H9 (cell line): ENCODE measurements at regions not wholly inside any gene's neighbourhood (a gene's known extent, or its start where the extent isn't known, plus 50 kb on each side); places are given as distances from the start of the nearest gene placed in this dataset.

Experiments
- DNase-seq: peaks from one replicate; pipeline ENCODE4 v3.0.0-alpha.2; 2017
- H2AFZ ChIP-seq: one replicate; pipeline ENCODE4 v1.6.1; 2013; ENCODE audit warnings: mild to moderate bottlenecking, low read length, control low read depth, moderate library complexity
- H2AK5ac ChIP-seq: 2 replicates; pipeline ENCODE4 v1.6.1; 2013; ENCODE audit warnings: low read length, control low read depth, mixed read lengths; ENCODE audit not compliant: insufficient read length
- H2BK120ac ChIP-seq: one replicate; pipeline ENCODE4 v1.6.1; 2013; ENCODE audit warnings: low read depth, mild to moderate bottlenecking, low read length, control low read depth, inconsistent platforms; ENCODE audit not compliant: poor library complexity, severe bottlenecking
- H2BK12ac ChIP-seq: 2 replicates; pipeline ENCODE4 v1.6.1; 2013; ENCODE audit warnings: low read length, control low read depth, mixed read lengths, low read depth; ENCODE audit not compliant: insufficient read length
- H2BK15ac ChIP-seq: 2 replicates; pipeline ENCODE4 v1.6.1; 2013; ENCODE audit warnings: low read depth, low read length, control low read depth
- H2BK20ac ChIP-seq: one replicate; pipeline ENCODE4 v1.6.1; 2013; ENCODE audit warnings: low read depth, mild to moderate bottlenecking, low read length, control low read depth, inconsistent platforms; ENCODE audit not compliant: poor library complexity, severe bottlenecking
- H2BK5ac ChIP-seq: 2 replicates; pipeline ENCODE4 v1.6.1; 2013; ENCODE audit warnings: low read length, control low read depth, mixed read lengths; ENCODE audit not compliant: insufficient read length
- H3K14ac ChIP-seq: 2 replicates; pipeline ENCODE4 v1.6.1; 2013; ENCODE audit warnings: low read length, control low read depth; ENCODE audit not compliant: insufficient read depth
- H3K18ac ChIP-seq: 2 replicates; pipeline ENCODE4 v1.6.1; 2013; ENCODE audit warnings: low read depth, mild to moderate bottlenecking, mixed read lengths, low read length, control low read depth; ENCODE audit not compliant: insufficient read length
- H3K23ac ChIP-seq: 2 replicates; pipeline ENCODE4 v1.6.1; 2013; ENCODE audit warnings: low read length, control low read depth, mixed read lengths, low read depth; ENCODE audit not compliant: insufficient read length
- H3K23me2 ChIP-seq: 2 replicates; pipeline ENCODE4 v1.6.1; 2013; ENCODE audit warnings: low read depth, mild to moderate bottlenecking, mixed read lengths, low read length, control low read depth; ENCODE audit not compliant: insufficient read length, poor library complexity, severe bottlenecking
- H3K27ac ChIP-seq: 2 replicates; pipeline ENCODE4 v1.5.1; 2013; ENCODE audit warnings: low read length, control low read depth, mixed read lengths, low read depth; ENCODE audit not compliant: insufficient read length
- H3K27me3 ChIP-seq: 2 replicates; pipeline ENCODE4 v1.6.1; 2013; ENCODE audit warnings: low read length, control low read depth, inconsistent platforms; ENCODE audit not compliant: insufficient read depth
- H3K4ac ChIP-seq: 2 replicates; pipeline ENCODE4 v1.6.1; 2013; ENCODE audit warnings: low read depth, mild to moderate bottlenecking, control low read depth, inconsistent platforms, low read length, moderate library complexity
- H3K4me1 ChIP-seq: 2 replicates; pipeline ENCODE4 v1.6.1; 2013; ENCODE audit warnings: low read length, control low read depth, inconsistent platforms; ENCODE audit not compliant: insufficient read depth
- H3K4me2 ChIP-seq: 2 replicates; pipeline ENCODE4 v1.6.1; 2013; ENCODE audit warnings: low read length, control low read depth, mixed read lengths; ENCODE audit not compliant: insufficient read length, insufficient read depth
- H3K56ac ChIP-seq: 2 replicates; pipeline ENCODE4 v1.6.1; 2013; ENCODE audit warnings: low read depth, mild to moderate bottlenecking, mixed read lengths, low read length, control low read depth; ENCODE audit not compliant: insufficient read length
- H3K79me1 ChIP-seq: 2 replicates; pipeline ENCODE4 v1.6.1; 2013; ENCODE audit warnings: low read depth, mild to moderate bottlenecking, moderate library complexity, low read length, control low read depth, inconsistent platforms; ENCODE audit not compliant: insufficient read depth, poor library complexity, severe bottlenecking
- H3K79me2 ChIP-seq: 2 replicates; pipeline ENCODE4 v1.6.1; 2013; ENCODE audit warnings: low read length, control low read depth, inconsistent platforms; ENCODE audit not compliant: insufficient read depth
- H3K9ac ChIP-seq: 2 replicates; pipeline ENCODE4 v1.6.1; 2013; ENCODE audit warnings: low read length, control low read depth, mixed read lengths; ENCODE audit not compliant: insufficient read length; ENCODE audit errors: extremely low read depth
- H3K9me3 ChIP-seq: one replicate; pipeline ENCODE4 v1.6.1; 2013; ENCODE audit warnings: low read depth, low read length, inconsistent platforms; ENCODE audit not compliant: control insufficient read depth
- H3T11ph ChIP-seq: one replicate; pipeline ENCODE4 v1.6.1; 2013; ENCODE audit warnings: mild to moderate bottlenecking, low read length, control low read depth, inconsistent platforms
- H4K20me1 ChIP-seq: one replicate; pipeline ENCODE4 v1.6.1; 2013; ENCODE audit not compliant: control insufficient read depth, insufficient read length, insufficient read depth
- H4K5ac ChIP-seq: 2 replicates; pipeline ENCODE4 v1.6.1; 2013; ENCODE audit warnings: low read depth, mild to moderate bottlenecking, mixed read lengths, low read length, control low read depth; ENCODE audit not compliant: insufficient read length
- H4K8ac ChIP-seq: replicated peaks from 2 replicates; pipeline ENCODE4 v1.6.1; 2013; ENCODE audit warnings: low read length, control low read depth, mixed read lengths, low read depth; ENCODE audit not compliant: insufficient read length
- H4K91ac ChIP-seq: 2 replicates; pipeline ENCODE4 v1.6.1; 2013; ENCODE audit warnings: low read depth, mild to moderate bottlenecking, moderate library complexity, mixed read lengths, low read length, control low read depth; ENCODE audit not compliant: insufficient read length
- H3K27ac Mint-ChIP-seq, 3 experiments: 2 replicates in 2 of 3; 3 replicates in 1 of 3; pipeline ENCODE4 v1.8.0; 2020 to 2021; ENCODE audit warnings: mixed read lengths in 3 of 3, mild to moderate bottlenecking in 1 of 3, moderate library complexity in 1 of 3
- H3K27me3 Mint-ChIP-seq: 2 replicates; pipeline ENCODE4 v1.8.0; 2021; ENCODE audit warnings: low read depth, mild to moderate bottlenecking, moderate library complexity, mixed read lengths
- H3K36me3 Mint-ChIP-seq, 3 experiments: 2 replicates in 2 of 3; 3 replicates in 1 of 3; pipeline ENCODE4 v1.8.0; 2020 to 2021; ENCODE audit warnings: low read depth in 3 of 3, mixed read lengths in 3 of 3; ENCODE audit not compliant: insufficient read depth in 1 of 3
- H3K4me1 Mint-ChIP-seq, 2 experiments: 2 replicates each; pipeline ENCODE4 v1.8.0; 2020; ENCODE audit warnings: mixed read lengths in 2 of 2
- H3K4me3 Mint-ChIP-seq, 2 experiments: 2 replicates in 1 of 2; 3 replicates in 1 of 2; pipeline ENCODE4 v1.8.0; 2020 to 2021; ENCODE audit warnings: mild to moderate bottlenecking in 2 of 2, mixed read lengths in 2 of 2, moderate library complexity in 1 of 2
- H3K9me3 Mint-ChIP-seq, 2 experiments: 2 replicates in 1 of 2; 3 replicates in 1 of 2; pipeline ENCODE4 v1.8.0; 2020; ENCODE audit warnings: mild to moderate bottlenecking in 2 of 2, mixed read lengths in 2 of 2, moderate library complexity in 1 of 2
- CTCF ChIP-seq: fragments of 200-600 bp; sonication (generic); conservative IDR thresholded peaks from 3 replicates; pipeline ENCODE4 v1.8.0; 2021; ENCODE audit warnings: antibody characterized with exemption, mild to moderate bottlenecking
- WGBS: extraction: QIAGEN DNeasy Blood & Tissue Kit; methylation state at CpG from one replicate; pipeline ENCODE4 v1.1.7; 2013; ENCODE audit warnings: missing lambda C conversion rate, low lambda C conversion rate, mixed read lengths; ENCODE audit not compliant: insufficient read length; ENCODE audit errors: extremely low coverage; 5-methylcytosine and 5-hydroxymethylcytosine counted together

- Histone ChIP-seq H3K79me2 (no peaks in the 10 kb centered on the region), H3T11ph (no peak overlapping the region), H4K8ac (no peak overlapping the region), H3K23me2 (no peaks in the 10 kb centered on the region), H2BK15ac (no peak overlapping the region), H3K23ac (no peak overlapping the region), H3K27ac (no peak overlapping the region), H3K4ac (no peak overlapping the region), H3K4me1 (no peaks in the 10 kb centered on the region), H3K27me3 (no peaks in the 10 kb centered on the region), H4K20me1 (no peaks in the 10 kb centered on the region), H2AK5ac (no peak overlapping the region), H2AFZ (no peak overlapping the region), H3K4me2 (no peak overlapping the region), H4K5ac (no peak overlapping the region), H3K9ac (no peak overlapping the region), H3K9me3 (no peaks in the 10 kb centered on the region), H3K56ac (no peak overlapping the region), H2BK5ac (no peak overlapping the region), H2BK12ac (no peak overlapping the region), H2BK120ac (no peak overlapping the region), H2BK20ac (no peak overlapping the region), H3K18ac (no peak overlapping the region), H4K91ac (no peak overlapping the region), H3K79me1 (no peaks in the 10 kb centered on the region), H3K14ac (no peak overlapping the region)
- Mint-ChIP-seq H3K9me3 (no peaks in the 10 kb centered on the region), H3K27ac (no peak overlapping the region), H3K36me3 (no peaks in the 10 kb centered on the region), H3K4me1 (no peaks in the 10 kb centered on the region), H3K4me3 (no peak overlapping the region), H3K27me3 (no peaks in the 10 kb centered on the region)
- WGBS: no CpG with 5 or more reads among the region's 2 CpGs
- no peak for TF ChIP-seq CTCF
- no peak for DNase-seq
Measured at GRCh38 chr5:158621391-158621790, 478.3 kb downstream of the EBF1 start.
